ENCODE measurements at regions not wholly inside any gene's neighbourhood (a gene's known extent, or its start where the extent isn't known, plus 50 kb on each side); places are given as distances from the start of the nearest gene placed in this dataset.

GRCh38 chr10:80700760-80701444 is 163.2 kb downstream of the SH2D4B start (continued):
- TF ChIP-seq MAX (IDR thresholded peaks at IDR 0.05) = no peak
- no peak for TF ChIP-seq GABPA (IDR thresholded peaks at IDR 0.05; ENCODE audit: borderline replicate concordance, insufficient read depth, low read length)
- no peak for TF ChIP-seq GTF2F1 (IDR thresholded peaks at IDR 0.05; ENCODE audit: borderline replicate concordance, low read depth, low read length)
- no peak for TF ChIP-seq YY1 (IDR thresholded peaks at IDR 0.05; ENCODE audit: low read depth, low read length)
- TF ChIP-seq CTBP2 (IDR thresholded peaks at IDR 0.05; ENCODE audit: borderline replicate concordance, insufficient read depth, insufficient read length, low read length) = no peak
